SK-N-MC (cell line): ENCODE measurements at regions not wholly inside any gene's neighbourhood (a gene's known extent, or its start where the extent isn't known, plus 50 kb on each side); places are given as distances from the start of the nearest gene placed in this dataset.

Source experiments
- EZH2 ChIP-seq: fragments of 200-600 bp; sonication (generic); IDR thresholded peaks from one replicate; pipeline ENCODE4 v1.6.1; 2017; ENCODE audit warnings: antibody characterized with exemption
- FOXP2 ChIP-seq: optimal IDR thresholded peaks from 2 replicates; pipeline ENCODE3; 2011; ENCODE audit warnings: mild to moderate bottlenecking, moderate library complexity; ENCODE audit not compliant: insufficient read depth; ENCODE audit errors: extremely low read length, control extremely low read depth
- POLR2AphosphoS5 ChIP-seq: IDR thresholded peaks from 2 replicates; pipeline ENCODE4 v1.6.1; 2012; ENCODE audit warnings: mild to moderate bottlenecking, low read depth, low read length, borderline replicate concordance

DNA sequence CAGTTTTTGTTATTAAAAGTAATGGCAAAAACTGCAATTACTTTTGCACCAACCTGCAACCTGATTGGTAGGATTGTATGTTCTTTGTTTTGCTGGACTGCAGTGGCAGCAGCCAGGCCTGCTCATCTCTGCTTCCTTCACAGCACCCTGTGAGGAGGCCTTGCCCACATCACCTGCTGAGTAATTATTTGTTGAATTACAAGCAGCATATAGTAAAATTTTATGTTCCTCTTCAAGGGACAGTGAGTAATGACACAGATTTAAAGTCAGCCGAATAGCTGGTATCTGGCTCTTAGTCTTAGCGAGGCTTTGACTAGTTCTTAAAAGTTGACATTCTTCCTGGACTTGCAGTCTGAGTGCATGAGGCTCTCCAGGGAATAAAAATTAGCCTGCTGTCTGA is 435.1 kb downstream of the PRDM2 start:
- TF ChIP-seq POLR2AphosphoS5 (no peak), EZH2 (no peak), FOXP2 (no peak)
